Spleen (tissue), 7 donors: ENCODE measurements at regions not wholly inside any gene's neighbourhood (a gene's known extent, or its start where the extent isn't known, plus 50 kb on each side); places are given as distances from the start of the nearest gene placed in this dataset.

Experiments used
- CTCF ChIP-seq, 11 experiments: fragments of 200-600 bp in 7 of 11; fragments of 450-650 bp in 4 of 11; sonication (generic) in 4 of 11; IDR thresholded peaks in 8 of 11; conservative IDR thresholded peaks in 3 of 11; 1 replicate in 7 of 11; 2 replicates in 4 of 11; pipeline versions ENCODE4 v1.4.0 to v1.8.0; 2016 to 2021; ENCODE audit warnings: antibody characterized with exemption in 11 of 11, inconsistent platforms in 4 of 11, mild to moderate bottlenecking in 1 of 11
- POLR2A ChIP-seq, 3 donors: fragments of 450-650 bp; IDR thresholded peaks; one replicate each; pipeline ENCODE4 v1.5.1; 2017; ENCODE audit warnings: antibody characterized with exemption in 3 of 3, mild to moderate bottlenecking in 1 of 3
- POLR2AphosphoS5 ChIP-seq, 3 donors: sonication (generic); formaldehyde crosslinking; IDR thresholded peaks; one replicate each; pipeline ENCODE4 v1.5.1; 2017; ENCODE audit warnings: antibody characterized with exemption in 3 of 3
- donor health status: DM: no; HTN: no; CAD: no; lungs with moderate emphysema.
- donor health status: DM: no; HTN: no; CAD: no.
- donor health status: DM: no; HTN: no; CAD: no.

GRCh38 chr3:132834356-132834755 lies 112.1 kb upstream of the NPHP3 start:
- TF ChIP-seq CTCF (IDR thresholded peaks at IDR 0.05 in 8 of 11, conservative IDR thresholded peaks at IDR 0.05 in 3 of 11) (no peak), POLR2A (IDR thresholded peaks at IDR 0.05) (no peak), POLR2AphosphoS5 (IDR thresholded peaks at IDR 0.05) (no peak)
